ENCODE measurements at regions not wholly inside any gene's neighbourhood (a gene's known extent, or its start where the extent isn't known, plus 50 kb on each side); places are given as distances from the start of the nearest gene placed in this dataset.
"Not testable (repeated sequence)": the region's sequence is repeated elsewhere in the genome, so short reads cannot be mapped to it uniquely, and the experiment has no call there.

- no peak overlapping the region for H3K4me3 ChIP-seq (ENCODE audit: low read depth, low read length)
- in situ Hi-C loops (cut with HindIII; ENCODE audit: low sequenced_read_pairs), result no loop called here
- no peak for TF ChIP-seq CTCF (IDR thresholded peaks at IDR 0.05; ENCODE audit: low read depth, low read length, missing control alignments)
- DNase-seq (ENCODE audit: low read depth), result no peak
Observed at GRCh38 chr4:77268108-77268507, 111.1 kb downstream of the CCNG2 start.

GRCh38 chr4:77269505-77269904 is 112.5 kb downstream of the CCNG2 start:
- H3K4me3 ChIP-seq (ENCODE audit: low read depth, low read length), result no peak overlapping the region
- in situ Hi-C loops (cut with HindIII; ENCODE audit: low sequenced_read_pairs), result no loop called here
- no peak for TF ChIP-seq CTCF (IDR thresholded peaks at IDR 0.05; ENCODE audit: low read depth, low read length, missing control alignments)
- no peak for DNase-seq (ENCODE audit: low read depth)

- no peak for DNase-seq (ENCODE audit: low read depth)
- H3K4me3 ChIP-seq (ENCODE audit: low read depth, low read length), result no peak overlapping the region
- no peak for TF ChIP-seq CTCF (IDR thresholded peaks at IDR 0.05; ENCODE audit: low read depth, low read length, missing control alignments)
- in situ Hi-C loops (cut with HindIII; ENCODE audit: low sequenced_read_pairs), result no loop called here
Observed at GRCh38 chr4:77273412-77273811, 116.4 kb downstream of the CCNG2 start.

- DNase-seq (ENCODE audit: low read depth); in situ Hi-C loops (cut with HindIII; ENCODE audit: low sequenced_read_pairs); H3K4me3 ChIP-seq (ENCODE audit: low read depth, low read length): not testable (repeated sequence)
Observed at GRCh38 chr4:77279114-77279513, 122.1 kb downstream of the CCNG2 start.

GRCh38 chr4:77282305-77282704 is 125.3 kb downstream of the CCNG2 start:
- no peak for TF ChIP-seq CTCF (IDR thresholded peaks at IDR 0.05; ENCODE audit: low read depth, low read length, missing control alignments)
- in situ Hi-C loops (cut with HindIII; ENCODE audit: low sequenced_read_pairs), result no loop called here
- no peak for DNase-seq (ENCODE audit: low read depth)
- H3K4me3 ChIP-seq (ENCODE audit: low read depth, low read length), result no peak overlapping the region

- in situ Hi-C loops (cut with HindIII; ENCODE audit: low sequenced_read_pairs), result no loop called here
- H3K4me3 ChIP-seq (ENCODE audit: low read depth, low read length), result no peak overlapping the region
- TF ChIP-seq CTCF (IDR thresholded peaks at IDR 0.05; ENCODE audit: low read depth, low read length, missing control alignments), result no peak
- no peak for DNase-seq (ENCODE audit: low read depth)
Observed at GRCh38 chr4:77284036-77284435, 127.0 kb downstream of the CCNG2 start.

- in situ Hi-C loops (cut with HindIII; ENCODE audit: low sequenced_read_pairs), result no loop called here
- no peak for DNase-seq (ENCODE audit: low read depth)
- no peak overlapping the region for H3K4me3 ChIP-seq (ENCODE audit: low read depth, low read length)
- no peak for TF ChIP-seq CTCF (IDR thresholded peaks at IDR 0.05; ENCODE audit: low read depth, low read length, missing control alignments)
Observed at GRCh38 chr4:77286906-77287305, 129.9 kb downstream of the CCNG2 start.

Measured in astrocyte of the cerebellum (primary cell).